DMS114 treated with DMSO at 0.1 percent for 48 hours (cell line): ENCODE measurements at regions not wholly inside any gene's neighbourhood (a gene's known extent, or its start where the extent isn't known, plus 50 kb on each side); places are given as distances from the start of the nearest gene placed in this dataset.
"Not testable (repeated sequence)": the region's sequence is repeated elsewhere in the genome, so short reads cannot be mapped to it uniquely, and the experiment has no call there.

ENCODE experiments used
- DNase-seq: peaks from one replicate; lab custom pipeline; 2025; ENCODE audit not compliant: unreplicated experiment; lab: John Stamatoyannopoulos, UW

DNA sequence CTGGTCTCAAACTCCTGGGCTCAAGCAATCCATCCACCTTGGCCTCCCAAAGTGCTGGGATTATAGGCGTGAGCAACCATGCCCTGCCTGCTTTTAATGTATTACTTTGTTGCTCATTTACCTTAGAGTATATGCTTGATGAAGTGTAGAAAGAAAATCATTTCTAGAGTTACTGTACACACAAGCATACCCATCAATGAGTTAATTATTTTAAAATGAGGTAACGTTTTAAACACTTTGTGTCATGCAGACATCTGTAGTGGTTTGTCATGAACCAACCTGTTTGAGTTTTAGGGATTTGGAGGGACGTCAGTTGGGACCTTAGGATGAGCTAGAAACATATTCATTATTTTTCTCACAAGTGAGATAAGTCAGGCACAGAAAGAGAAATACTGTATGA lies 332.4 kb upstream of the IGF1R start:
- DNase-seq: no peak

DNA sequence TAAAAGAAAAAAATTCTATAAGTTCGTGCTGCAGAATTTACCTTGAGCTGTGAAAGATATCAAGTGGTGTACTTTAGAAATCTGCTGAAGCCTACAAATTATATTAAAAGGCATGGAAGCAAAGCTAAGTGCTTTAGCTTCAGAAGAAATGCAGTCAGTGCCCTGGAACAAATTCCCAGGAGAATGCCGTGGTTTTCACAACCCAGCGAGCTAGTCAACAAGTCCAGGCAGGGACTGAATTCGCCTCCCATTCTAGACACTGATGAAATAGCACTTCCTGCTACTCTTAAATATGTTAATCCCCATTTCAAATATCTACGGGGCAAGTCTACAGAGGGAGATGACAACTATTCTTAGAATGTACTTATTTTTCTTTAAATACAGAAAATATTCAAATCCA lies 326.4 kb upstream of the IGF1R start:
- no peak for DNase-seq

DNA sequence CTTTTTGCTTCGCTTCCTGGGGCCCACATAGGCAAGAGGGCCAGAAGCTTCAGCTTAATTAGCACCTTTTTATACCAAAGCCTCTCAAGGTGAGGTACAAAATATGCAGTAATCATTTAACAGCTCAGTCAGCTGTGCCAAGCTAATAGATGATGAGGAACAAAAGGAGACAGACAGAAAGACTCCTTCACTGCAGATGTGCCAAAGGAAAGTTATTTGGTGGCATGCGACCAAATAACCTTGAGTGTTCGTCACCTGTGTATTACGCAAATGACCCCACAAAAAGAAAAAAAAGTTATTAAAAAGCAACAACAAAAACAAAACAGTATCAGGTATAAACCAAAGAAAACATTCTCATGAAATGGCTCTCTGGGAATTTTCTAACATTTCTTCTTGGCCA lies 325.8 kb upstream of the IGF1R start:
- no peak for DNase-seq

DNA sequence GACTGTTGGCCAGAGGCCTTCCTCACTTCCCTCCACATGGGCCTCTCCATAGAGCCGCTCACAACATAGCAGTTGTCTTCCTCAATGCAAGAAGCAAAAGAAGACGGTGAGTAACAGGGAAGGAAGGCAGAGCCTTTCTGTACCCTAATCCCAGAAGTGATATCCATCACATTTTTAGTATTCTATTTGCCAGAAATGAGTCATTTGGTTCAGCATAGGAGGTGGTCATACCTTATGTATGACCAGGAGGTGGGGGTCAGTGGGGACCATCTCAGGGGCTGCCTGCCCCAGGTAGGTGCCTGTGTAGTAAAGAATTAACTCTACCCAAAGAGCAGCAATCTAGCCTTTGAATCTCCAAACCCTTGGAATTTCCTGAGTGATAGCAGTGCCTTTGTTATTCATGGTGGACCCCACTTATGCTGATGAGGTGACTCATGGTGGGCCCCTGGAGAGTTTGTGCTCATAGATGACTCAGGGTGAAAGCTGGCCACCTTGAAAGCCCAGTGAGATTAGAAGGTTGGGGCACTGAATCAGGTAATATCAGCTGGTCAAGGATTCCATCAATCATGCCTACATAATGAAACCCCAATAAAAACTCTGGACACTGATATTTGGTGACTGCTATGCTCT lies 323.9 kb upstream of the IGF1R start:
- DNase-seq: no peak

DNA sequence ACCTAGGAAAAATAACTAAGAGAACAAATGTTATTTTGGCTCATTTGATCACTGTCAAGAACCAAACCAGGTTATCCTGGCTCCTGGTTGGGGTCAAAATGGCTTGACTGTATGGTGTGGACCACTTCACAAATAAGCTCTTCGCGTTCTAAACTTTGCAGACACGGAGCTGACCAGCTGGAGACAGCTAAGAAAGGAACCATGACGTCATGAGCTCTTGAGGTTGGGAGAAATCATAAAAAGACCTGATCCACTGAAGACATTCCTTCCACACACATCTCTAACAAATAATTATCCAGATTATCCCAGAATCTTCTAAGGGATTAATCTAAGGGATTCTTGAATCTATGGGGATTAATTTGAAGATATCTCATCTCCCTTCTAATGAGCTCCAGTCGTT lies 321.5 kb upstream of the IGF1R start:
- no peak for DNase-seq

DNA sequence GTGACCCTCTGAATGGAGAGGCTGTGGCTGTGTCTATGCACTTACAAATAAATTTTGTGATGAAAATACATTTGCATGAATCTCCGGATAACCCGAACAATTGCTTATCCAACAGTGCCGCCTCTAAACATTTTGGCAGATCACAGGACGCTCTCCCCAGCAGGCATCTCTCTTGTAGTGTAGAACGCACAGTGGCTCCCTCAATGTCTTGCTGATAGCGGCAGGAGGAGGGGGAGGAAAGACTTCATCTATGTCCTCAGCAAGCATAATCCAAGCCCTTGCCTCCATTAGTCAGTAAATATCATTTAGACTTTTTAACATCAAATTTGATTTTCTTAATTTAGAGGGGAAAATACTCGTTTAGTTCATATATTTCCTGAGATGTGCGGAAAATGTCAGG lies 318.1 kb upstream of the IGF1R start:
- DNase-seq: no peak

DNA sequence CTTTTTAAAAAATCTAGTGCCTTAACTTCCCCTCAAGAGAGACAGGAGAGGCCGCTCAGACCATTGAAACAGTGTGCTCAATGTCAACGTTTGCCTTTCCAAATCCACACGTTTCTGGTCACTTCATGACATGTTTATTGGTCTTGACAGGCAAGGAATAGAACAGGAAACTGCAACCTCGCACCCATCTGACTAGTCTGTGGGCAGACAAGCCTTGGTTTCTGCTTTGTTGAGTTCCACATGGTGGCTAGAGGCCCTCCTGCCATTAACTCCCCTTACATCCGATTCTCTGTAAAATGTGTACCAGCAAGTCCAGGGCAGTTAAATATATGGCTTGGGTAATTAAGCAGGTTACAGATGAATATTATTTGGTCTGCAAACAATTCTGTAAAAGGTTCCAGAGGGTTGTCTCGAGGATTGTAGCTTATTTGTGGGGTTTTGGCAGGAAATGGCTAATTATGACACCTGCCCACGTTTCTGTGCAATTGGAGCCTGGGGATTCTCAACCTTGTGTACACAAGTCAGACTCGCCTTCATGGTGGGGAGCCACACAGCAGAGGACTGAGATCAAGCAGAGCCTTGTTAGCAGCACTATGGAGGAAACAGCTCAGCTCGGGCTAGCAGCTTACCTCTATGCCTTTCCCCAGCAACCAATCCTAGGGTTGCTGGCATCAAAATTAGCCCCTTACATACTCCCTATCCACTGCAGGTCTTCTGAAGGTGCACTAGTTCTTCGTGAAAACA lies 317.5 kb upstream of the IGF1R start:
- no peak for DNase-seq

DNA sequence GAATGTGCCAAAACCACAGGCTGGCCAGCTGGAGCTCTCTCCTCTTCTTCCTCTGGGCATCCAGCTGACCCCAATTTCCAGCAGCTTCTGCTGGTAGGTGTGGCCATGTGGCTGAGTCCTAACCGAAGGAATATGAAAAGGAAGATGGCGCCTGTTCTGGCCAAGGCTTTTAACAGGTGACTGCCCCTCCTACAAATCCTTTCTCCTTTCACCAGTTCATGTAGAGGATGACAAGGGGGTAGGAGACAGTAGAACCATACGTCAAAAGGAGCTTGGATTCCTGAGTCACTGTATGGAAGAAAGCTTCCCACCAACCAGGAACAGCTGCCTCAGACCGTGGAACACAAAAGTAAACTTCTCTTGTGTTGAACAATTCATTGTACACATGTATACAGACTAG lies 316.7 kb upstream of the IGF1R start:
- DNase-seq: no peak

DNA sequence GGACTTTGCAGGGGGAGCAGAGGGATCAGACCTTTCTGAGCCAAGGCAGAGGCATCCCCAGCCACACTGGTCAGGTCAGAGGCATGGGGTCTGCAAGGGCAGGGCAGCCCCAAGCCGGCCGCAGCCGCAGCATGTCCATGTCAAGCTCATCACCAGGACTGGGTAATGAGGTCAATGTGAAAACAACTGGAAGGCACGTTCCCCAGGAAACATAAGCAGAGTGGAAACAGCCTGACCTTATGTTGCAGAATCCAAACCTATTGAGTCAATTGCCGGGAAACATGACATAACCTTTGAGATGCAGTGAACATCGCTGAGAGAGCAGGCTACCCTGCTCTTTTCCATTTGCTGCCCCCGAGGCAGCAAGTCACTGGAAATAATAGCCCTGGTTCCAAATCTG lies 315.1 kb upstream of the IGF1R start:
- DNase-seq: no peak

DNA sequence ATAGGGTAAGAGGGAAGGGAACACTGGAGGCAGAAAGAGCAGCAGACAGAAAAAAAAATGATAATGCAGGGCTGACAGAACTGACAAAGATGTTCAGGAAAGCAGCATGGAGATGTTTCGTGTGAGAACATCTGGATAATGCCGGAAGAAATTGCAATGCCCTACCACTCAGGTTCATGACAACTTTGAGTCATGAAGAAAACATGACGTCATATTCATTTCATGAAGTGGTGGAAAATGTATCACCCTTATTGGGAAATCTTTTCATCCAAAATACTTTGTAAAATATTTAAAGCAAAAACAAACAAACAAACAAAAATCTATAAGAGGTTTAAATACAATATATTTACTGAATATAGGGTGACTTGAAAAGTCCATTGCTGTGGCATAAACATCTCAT lies 305.4 kb upstream of the IGF1R start:
- no peak for DNase-seq

DNA sequence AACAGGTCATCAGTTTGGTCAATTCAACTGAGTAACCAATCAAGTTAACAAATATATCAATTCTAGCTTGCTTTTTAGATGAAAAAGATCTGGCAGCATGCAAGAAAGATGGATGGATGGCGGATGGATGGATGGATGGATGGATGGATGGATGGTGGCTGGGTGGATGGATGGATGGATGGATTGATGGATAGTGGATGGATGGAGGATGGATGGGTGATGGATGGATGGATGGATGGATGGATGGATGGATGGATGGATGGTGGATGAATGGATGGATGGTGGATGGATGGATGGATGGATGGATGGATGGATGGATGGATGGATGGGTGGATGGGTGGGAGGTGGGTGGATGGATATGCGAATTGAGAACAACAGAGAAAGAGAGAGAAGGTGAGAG lies 303.7 kb upstream of the IGF1R start:
- DNase-seq: no peak

DNA sequence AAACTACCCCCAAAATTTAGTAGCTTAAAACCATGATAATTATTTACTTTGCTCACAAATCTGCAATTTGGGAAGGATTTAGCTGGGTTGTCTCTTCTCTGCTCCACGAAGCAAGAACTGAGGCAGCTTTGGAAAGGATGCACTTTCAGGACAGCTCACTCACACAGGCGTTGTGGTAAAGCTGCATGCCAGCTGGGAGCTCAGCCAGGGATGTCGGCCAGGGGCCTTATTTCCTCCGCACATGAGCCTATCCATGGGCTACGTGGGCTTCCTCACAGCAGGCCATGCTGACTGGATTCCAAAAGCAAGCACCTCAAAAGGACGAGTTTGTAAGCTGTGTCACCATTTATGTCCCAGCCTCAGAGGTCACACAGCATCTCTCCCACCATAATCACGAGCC lies 301.3 kb upstream of the IGF1R start:
- no peak for DNase-seq

DNA sequence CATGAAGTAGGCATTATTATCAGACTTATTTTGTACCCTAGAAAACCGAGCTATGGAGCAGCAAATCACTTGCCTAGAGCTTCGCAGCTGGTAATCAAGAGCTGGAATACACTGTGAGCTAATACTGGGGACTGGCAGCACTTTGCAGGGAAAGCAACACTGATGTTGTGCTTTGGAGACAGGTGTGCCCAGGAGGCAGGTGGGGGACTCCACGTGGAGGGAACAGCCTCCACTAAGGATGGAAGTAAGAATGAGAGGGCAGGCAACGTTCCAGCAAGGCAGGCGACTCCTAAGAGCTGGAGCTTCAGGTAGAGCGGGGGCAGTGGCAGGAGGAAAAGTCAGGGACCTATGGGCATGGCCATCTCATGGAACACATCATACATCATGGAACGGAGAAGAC lies 300.5 kb upstream of the IGF1R start:
- DNase-seq: no peak

DNA sequence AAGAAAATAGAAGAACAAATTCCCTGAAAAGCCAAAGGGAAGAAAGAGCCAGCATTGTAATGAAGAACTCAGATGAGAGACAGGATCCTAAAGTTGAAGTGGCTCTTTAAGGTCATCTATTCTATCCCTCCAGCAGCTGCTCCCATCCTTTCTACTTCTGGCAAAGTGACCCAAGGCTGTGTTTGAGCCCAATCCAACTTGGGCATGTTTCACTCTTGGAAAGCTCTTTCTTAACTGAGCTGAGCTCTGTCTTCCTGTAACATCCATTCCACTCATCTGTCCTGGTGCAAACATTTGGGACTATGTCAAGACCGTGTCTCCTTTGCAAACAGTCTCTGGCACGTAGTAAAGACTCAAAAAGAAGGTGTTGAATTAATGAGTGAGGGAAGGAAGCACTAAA lies 298.1 kb upstream of the IGF1R start:
- DNase-seq: no peak

DNA sequence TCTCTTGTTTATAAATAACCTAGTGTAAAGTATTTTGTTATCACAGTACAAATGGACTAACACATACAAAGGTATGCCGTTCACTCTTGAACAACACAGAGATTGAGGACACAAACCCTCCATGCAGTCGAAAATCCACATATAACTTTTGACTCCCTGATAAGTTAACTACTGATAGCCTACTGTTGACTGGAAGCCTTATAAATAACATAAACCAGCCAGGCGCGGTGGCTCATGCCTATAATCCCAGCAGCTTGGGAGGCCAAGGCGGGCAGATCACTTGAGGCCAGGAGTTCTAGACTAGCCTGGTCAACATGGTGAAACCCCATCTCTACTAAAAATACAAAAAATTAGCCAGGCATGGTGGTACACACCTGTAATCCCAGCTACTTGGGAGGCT lies 290.1 kb upstream of the IGF1R start:
- not testable (repeated sequence) for DNase-seq

DNA sequence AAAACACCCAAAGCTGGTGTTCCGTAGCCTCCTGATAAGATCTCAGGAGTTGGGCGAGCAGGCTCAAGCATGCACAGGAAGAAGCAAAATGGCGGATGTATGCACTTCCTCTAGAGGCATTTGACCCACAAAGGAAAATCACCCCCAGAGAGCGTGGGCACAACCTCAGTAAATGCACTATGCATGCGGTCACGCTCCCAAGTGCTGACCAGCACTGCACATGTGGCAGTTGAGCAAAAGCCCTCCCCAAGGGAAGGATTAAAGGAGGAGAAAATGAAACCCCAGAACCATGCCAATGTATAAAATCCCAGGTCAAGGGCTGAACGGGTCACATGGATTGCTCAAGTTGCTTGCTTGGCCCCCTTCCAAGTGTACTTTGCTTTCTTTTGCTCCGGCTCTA lies 289.4 kb upstream of the IGF1R start:
- no peak for DNase-seq

DNA sequence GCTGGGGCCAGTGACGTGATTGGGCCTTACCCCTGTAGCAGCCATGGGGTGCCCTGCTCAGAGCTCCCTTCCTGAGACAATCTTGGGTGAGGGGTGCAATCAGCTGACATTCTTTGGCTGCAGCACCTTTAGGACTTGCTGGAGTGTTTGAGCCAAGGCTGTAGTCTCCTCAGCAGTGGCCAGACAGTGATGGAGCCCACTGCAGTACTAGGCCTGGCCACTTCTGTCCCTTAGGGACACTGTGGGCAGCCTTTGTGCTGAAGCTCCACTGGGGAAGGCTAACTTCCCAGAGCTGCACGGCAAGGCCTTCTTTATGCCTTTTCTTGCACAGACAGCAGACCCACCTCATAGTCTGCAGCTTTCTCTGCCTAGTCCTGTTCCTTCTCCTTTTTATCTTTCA lies 284.9 kb upstream of the IGF1R start:
- DNase-seq: no peak

DNA sequence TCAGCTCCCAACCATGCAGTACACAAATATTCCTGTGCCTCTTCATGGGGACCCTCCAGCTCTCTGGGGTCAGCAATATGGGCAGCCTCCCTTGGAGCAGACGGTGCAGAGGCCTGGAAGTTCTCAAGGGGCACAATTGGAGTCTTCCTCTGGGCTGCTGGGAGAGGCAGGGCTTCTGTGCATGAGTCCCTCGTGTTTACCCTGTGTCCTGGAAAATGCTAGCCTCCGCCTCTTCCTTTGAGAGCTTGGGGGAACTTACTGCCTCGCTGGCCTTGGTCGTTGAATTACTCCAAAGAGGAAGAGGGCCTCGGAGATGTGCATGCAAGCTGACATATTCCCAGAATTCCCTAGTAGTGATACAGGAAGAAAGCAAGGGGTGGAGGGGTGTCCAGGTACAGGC lies 284.4 kb upstream of the IGF1R start:
- no peak for DNase-seq

DNA sequence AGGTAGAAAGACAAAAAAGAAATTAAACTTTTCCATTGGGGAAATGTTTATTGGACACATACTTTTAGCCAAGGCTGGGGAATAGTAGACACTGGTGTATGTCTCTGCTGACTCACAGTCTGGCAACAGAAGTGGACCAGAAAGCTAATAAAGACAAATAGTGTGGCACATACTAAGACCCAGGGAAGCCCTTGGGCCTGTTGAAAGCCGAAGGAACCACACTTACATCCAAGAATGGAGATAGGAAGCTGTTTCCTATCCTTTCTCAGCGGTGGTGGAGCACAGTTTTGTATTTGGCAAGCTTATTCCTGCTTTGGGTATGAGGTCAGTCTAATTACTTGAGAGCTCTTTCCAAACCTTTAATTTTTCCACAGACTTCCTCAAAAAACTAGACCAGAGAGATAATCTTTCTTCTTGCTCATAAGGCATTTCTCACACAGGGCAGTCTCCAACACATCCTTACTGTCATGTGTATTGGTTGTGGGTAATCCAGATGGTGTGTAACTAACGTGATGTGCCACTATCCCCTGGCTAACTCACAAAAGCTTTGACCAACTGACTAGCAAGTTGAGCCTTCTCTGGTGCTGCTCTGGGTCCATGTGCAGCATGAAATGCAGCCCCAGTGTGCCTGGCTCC lies 279.1 kb upstream of the IGF1R start:
- no peak for DNase-seq

DNA sequence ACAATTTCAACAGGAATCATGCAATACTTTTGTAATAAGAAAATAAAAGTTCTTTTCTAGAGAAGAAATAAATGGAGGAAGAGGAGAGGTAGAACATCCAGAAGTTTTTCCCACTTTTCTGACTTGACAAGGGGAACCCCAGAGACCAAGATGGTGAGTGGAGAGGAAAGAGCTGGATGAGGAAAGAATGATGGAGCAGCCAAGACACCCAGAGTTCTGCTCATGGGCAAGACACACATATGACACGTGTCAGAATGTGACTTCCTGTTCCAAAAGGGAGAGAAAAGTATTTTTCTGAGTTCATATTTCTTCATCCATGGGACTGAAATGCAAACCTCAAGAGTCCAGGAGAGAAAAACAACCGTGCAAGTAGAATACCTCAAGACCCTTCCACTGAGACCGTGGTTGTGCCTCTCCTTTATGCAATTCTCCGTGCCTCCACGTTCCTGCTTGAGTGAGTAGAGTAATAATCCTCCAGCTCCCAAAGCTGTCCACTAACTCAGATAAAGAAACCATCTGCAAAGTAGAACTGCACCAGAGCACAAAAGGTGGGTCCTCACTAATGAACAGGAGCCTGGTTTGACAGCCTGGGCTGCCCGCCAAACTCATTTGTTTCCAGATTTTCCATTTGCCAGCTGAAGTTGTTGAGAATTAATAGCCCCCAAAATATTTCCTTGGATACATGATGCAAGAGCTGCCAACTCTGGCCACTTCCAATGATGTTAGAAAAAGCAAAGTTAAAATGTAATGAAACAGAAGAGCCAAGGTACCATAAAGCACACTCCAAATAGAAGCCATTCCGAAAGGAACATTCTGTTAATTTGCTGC lies 272.6 kb upstream of the IGF1R start:
- DNase-seq: no peak

DNA sequence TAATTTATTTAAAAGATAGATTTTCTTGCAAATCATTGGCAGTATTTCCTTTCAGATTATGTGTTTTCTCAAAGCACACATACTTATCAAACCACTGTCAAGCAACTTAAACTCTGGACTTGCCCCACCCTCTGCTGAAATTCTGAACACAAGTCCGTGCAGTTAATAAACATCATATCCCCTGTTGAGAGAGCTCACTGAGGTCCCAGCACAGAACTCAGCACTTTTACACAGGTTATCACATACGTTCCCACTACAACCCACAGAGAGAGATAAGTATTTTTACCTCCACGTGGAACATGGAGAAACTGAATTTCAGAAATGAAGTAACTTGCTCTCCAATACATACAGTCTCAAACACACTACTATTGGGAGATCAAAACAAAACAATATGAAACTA lies 267.6 kb upstream of the IGF1R start:
- DNase-seq: no peak

DNA sequence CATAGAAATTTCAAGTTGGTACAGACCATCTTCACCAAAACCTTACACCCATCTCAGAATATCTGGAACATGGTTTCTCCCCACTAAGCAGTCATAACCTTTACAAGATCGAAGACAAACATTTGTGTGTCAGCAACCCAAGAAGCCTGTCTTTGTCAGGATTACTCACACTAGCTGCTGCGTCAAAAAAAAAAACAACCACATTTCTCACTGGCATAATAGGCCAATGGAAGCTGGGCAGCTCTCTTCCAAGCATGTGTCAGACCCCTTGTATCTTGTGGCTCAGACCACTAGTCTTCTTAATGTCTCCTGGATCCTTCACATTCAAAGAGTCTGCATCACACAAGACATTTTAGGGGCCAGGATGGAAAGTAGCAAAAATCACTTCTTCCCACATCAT lies 266.9 kb upstream of the IGF1R start:
- no peak for DNase-seq
